HEK293 (cell line): ENCODE measurements at regions not wholly inside any gene's neighbourhood (a gene's known extent, or its start where the extent isn't known, plus 50 kb on each side); places are given as distances from the start of the nearest gene placed in this dataset.

Experiments used
- CTCF ChIA-PET: fragments of 350-600 bp; formaldehyde crosslinking; extraction: SDS; loops from one replicate; lab custom pipeline; 2021; ENCODE audit warnings: antibody characterized with exemption; lab: Yijun Ruan, JAX
- POLR2A ChIA-PET: fragments of 300-600 bp; formaldehyde crosslinking; extraction: SDS; loops from one replicate; lab custom pipeline; 2020; ENCODE audit warnings: antibody characterized with exemption, inconsistent platforms; lab: Yijun Ruan, JAX
- H3K27ac ChIP-seq: fragments of 200-500 bp; sonication (Bioruptor generic); 2 replicates; pipeline ENCODE4 v1.5.1; 2014; ENCODE audit warnings: low read depth, low read length, control low read depth, inconsistent platforms; ENCODE audit errors: extremely low read depth
- H3K36me3 ChIP-seq, 2 experiments: fragments of 200-500 bp in 1 of 2; sonication (Bioruptor generic) in 1 of 2; 1 replicate in 1 of 2; 2 replicates in 1 of 2; pipeline ENCODE4 v1.5.1; 2014 to 2017; ENCODE audit warnings: inconsistent platforms in 2 of 2, low read length in 2 of 2; ENCODE audit not compliant: control insufficient read depth in 2 of 2, insufficient read depth in 1 of 2
- H3K4me1 ChIP-seq: fragments of 200-500 bp; sonication (Bioruptor generic); 2 replicates; pipeline ENCODE4 v1.5.1; 2014; ENCODE audit warnings: mild to moderate bottlenecking, low read length, inconsistent platforms; ENCODE audit not compliant: control insufficient read depth, insufficient read depth
- H3K4me3 ChIP-seq: 2 replicates; pipeline ENCODE4 v1.5.1; 2011; ENCODE audit warnings: low read depth, mild to moderate bottlenecking, control low read depth, low read length, moderate library complexity
- H3K9me3 ChIP-seq: fragments of 200-500 bp; sonication (Bioruptor generic); 2 replicates; pipeline ENCODE4 v1.5.1; 2014; ENCODE audit warnings: low read depth, low read length, inconsistent platforms; ENCODE audit not compliant: control insufficient read depth, insufficient read depth
- KLF1 ChIP-seq: fragments of 450-650 bp; formaldehyde crosslinking; IDR thresholded peaks from 2 replicates; pipeline ENCODE4 v1.5.1; 2016; ENCODE audit warnings: missing biosample characterization, missing genetic modification characterization
- KLF9 ChIP-seq: fragments of 450-650 bp; formaldehyde crosslinking; IDR thresholded peaks from 2 replicates; pipeline ENCODE4 v1.5.1; 2016; ENCODE audit warnings: missing biosample characterization, missing genetic modification characterization, low read depth
- ZBTB17 ChIP-seq: fragments of 450-650 bp; formaldehyde crosslinking; IDR thresholded peaks from 2 replicates; pipeline ENCODE4 v1.5.1; 2016; ENCODE audit warnings: missing biosample characterization, missing genetic modification characterization
- ZFP41 ChIP-seq: fragments of 450-650 bp; formaldehyde crosslinking; IDR thresholded peaks from 2 replicates; pipeline ENCODE4 v1.5.1; 2016; ENCODE audit warnings: missing biosample characterization, missing genetic modification characterization, borderline replicate concordance
- ZNF214 ChIP-seq: fragments of 450-650 bp; formaldehyde crosslinking; IDR thresholded peaks from 2 replicates; pipeline ENCODE4 v1.5.1; 2017; ENCODE audit warnings: missing biosample characterization, mild to moderate bottlenecking, missing genetic modification characterization, borderline replicate concordance
- ZNF221 ChIP-seq: fragments of 450-650 bp; formaldehyde crosslinking; IDR thresholded peaks from 2 replicates; pipeline ENCODE4 v1.5.1; 2017; ENCODE audit warnings: missing biosample characterization, missing genetic modification characterization, borderline replicate concordance
- ZNF404 ChIP-seq: fragments of 450-650 bp; formaldehyde crosslinking; IDR thresholded peaks from 2 replicates; pipeline ENCODE4 v1.5.1; 2017; ENCODE audit warnings: missing biosample characterization, missing genetic modification characterization
- ZNF488 ChIP-seq: fragments of 450-650 bp; formaldehyde crosslinking; IDR thresholded peaks from 2 replicates; pipeline ENCODE4 v1.5.1; 2016; ENCODE audit warnings: missing biosample characterization, missing genetic modification characterization
- ZNF596 ChIP-seq: fragments of 450-650 bp; IDR thresholded peaks from 2 replicates; pipeline ENCODE4 v1.5.0; 2018; ENCODE audit warnings: missing biosample characterization, mild to moderate bottlenecking, missing genetic modification characterization, moderate library complexity
- ZSCAN5A ChIP-seq: fragments of 450-650 bp; formaldehyde crosslinking; IDR thresholded peaks from 2 replicates; pipeline ENCODE4 v1.5.1; 2016; ENCODE audit warnings: missing biosample characterization, missing genetic modification characterization
- ZXDB ChIP-seq: fragments of 450-650 bp; formaldehyde crosslinking; IDR thresholded peaks from 2 replicates; pipeline ENCODE4 v1.5.1; 2016; ENCODE audit warnings: missing biosample characterization, missing genetic modification characterization

- Histone ChIP-seq H3K4me1 (peaks cover 9% of the 10 kb centered on the region), H3K4me3 (no peak overlapping the region), H3K36me3 (no peaks in the 10 kb centered on the region), H3K9me3 (no peaks in the 10 kb centered on the region), H3K27ac (no peak overlapping the region)
- no peak for TF ChIP-seq ZFP41 (tag by site-specific recombination)
- TF ChIP-seq ZBTB17 (tag by site-specific recombination): no peak
- TF ChIP-seq ZNF404 (tag by site-specific recombination): no peak
- no peak for TF ChIP-seq ZSCAN5A (tag by site-specific recombination)
- TF ChIP-seq ZNF596 (tag by site-specific recombination): no peak
- no peak for TF ChIP-seq ZNF214 (tag by site-specific recombination)
- no peak for TF ChIP-seq KLF1 (tag by site-specific recombination)
- no peak for TF ChIP-seq ZNF221 (tag by site-specific recombination)
- no peak for TF ChIP-seq ZNF488 (tag by site-specific recombination)
- no peak for TF ChIP-seq KLF9
- TF ChIP-seq ZXDB: no peak
- CTCF ChIA-PET: interaction anchor here (0.9 to 2.7 kb wide), 3 partner anchors 38 to 492 kb away, joined by 3 to 6 read pairs (median 5); no protein-coding TSS in a partner anchor
- POLR2A ChIA-PET: no interaction called here
These were observed 51.3 kb upstream of the CARMIL1 start for GRCh38 chr6:25227854-25228253.
